H9 (cell line): ENCODE measurements at regions not wholly inside any gene's neighbourhood (a gene's known extent, or its start where the extent isn't known, plus 50 kb on each side); places are given as distances from the start of the nearest gene placed in this dataset.

Source experiments
- DNase-seq: peaks from one replicate; pipeline ENCODE4 v3.0.0-alpha.2; 2017
- H2AFZ ChIP-seq: one replicate; pipeline ENCODE4 v1.6.1; 2013; ENCODE audit warnings: mild to moderate bottlenecking, low read length, control low read depth, moderate library complexity
- H2AK5ac ChIP-seq: 2 replicates; pipeline ENCODE4 v1.6.1; 2013; ENCODE audit warnings: low read length, control low read depth, mixed read lengths; ENCODE audit not compliant: insufficient read length
- H2BK120ac ChIP-seq: one replicate; pipeline ENCODE4 v1.6.1; 2013; ENCODE audit warnings: low read depth, mild to moderate bottlenecking, low read length, control low read depth, inconsistent platforms; ENCODE audit not compliant: poor library complexity, severe bottlenecking
- H2BK12ac ChIP-seq: 2 replicates; pipeline ENCODE4 v1.6.1; 2013; ENCODE audit warnings: low read length, control low read depth, mixed read lengths, low read depth; ENCODE audit not compliant: insufficient read length
- H2BK15ac ChIP-seq: 2 replicates; pipeline ENCODE4 v1.6.1; 2013; ENCODE audit warnings: low read depth, low read length, control low read depth
- H2BK20ac ChIP-seq: one replicate; pipeline ENCODE4 v1.6.1; 2013; ENCODE audit warnings: low read depth, mild to moderate bottlenecking, low read length, control low read depth, inconsistent platforms; ENCODE audit not compliant: poor library complexity, severe bottlenecking
- H2BK5ac ChIP-seq: 2 replicates; pipeline ENCODE4 v1.6.1; 2013; ENCODE audit warnings: low read length, control low read depth, mixed read lengths; ENCODE audit not compliant: insufficient read length
- H3K14ac ChIP-seq: 2 replicates; pipeline ENCODE4 v1.6.1; 2013; ENCODE audit warnings: low read length, control low read depth; ENCODE audit not compliant: insufficient read depth
- H3K18ac ChIP-seq: 2 replicates; pipeline ENCODE4 v1.6.1; 2013; ENCODE audit warnings: low read depth, mild to moderate bottlenecking, mixed read lengths, low read length, control low read depth; ENCODE audit not compliant: insufficient read length
- H3K23ac ChIP-seq: 2 replicates; pipeline ENCODE4 v1.6.1; 2013; ENCODE audit warnings: low read length, control low read depth, mixed read lengths, low read depth; ENCODE audit not compliant: insufficient read length
- H3K23me2 ChIP-seq: 2 replicates; pipeline ENCODE4 v1.6.1; 2013; ENCODE audit warnings: low read depth, mild to moderate bottlenecking, mixed read lengths, low read length, control low read depth; ENCODE audit not compliant: insufficient read length, poor library complexity, severe bottlenecking
- H3K27ac ChIP-seq: 2 replicates; pipeline ENCODE4 v1.5.1; 2013; ENCODE audit warnings: low read length, control low read depth, mixed read lengths, low read depth; ENCODE audit not compliant: insufficient read length
- H3K27me3 ChIP-seq: 2 replicates; pipeline ENCODE4 v1.6.1; 2013; ENCODE audit warnings: low read length, control low read depth, inconsistent platforms; ENCODE audit not compliant: insufficient read depth
- H3K4ac ChIP-seq: 2 replicates; pipeline ENCODE4 v1.6.1; 2013; ENCODE audit warnings: low read depth, mild to moderate bottlenecking, control low read depth, inconsistent platforms, low read length, moderate library complexity
- H3K4me1 ChIP-seq: 2 replicates; pipeline ENCODE4 v1.6.1; 2013; ENCODE audit warnings: low read length, control low read depth, inconsistent platforms; ENCODE audit not compliant: insufficient read depth
- H3K4me2 ChIP-seq: 2 replicates; pipeline ENCODE4 v1.6.1; 2013; ENCODE audit warnings: low read length, control low read depth, mixed read lengths; ENCODE audit not compliant: insufficient read length, insufficient read depth
- H3K56ac ChIP-seq: 2 replicates; pipeline ENCODE4 v1.6.1; 2013; ENCODE audit warnings: low read depth, mild to moderate bottlenecking, mixed read lengths, low read length, control low read depth; ENCODE audit not compliant: insufficient read length
- H3K79me1 ChIP-seq: 2 replicates; pipeline ENCODE4 v1.6.1; 2013; ENCODE audit warnings: low read depth, mild to moderate bottlenecking, moderate library complexity, low read length, control low read depth, inconsistent platforms; ENCODE audit not compliant: insufficient read depth, poor library complexity, severe bottlenecking
- H3K79me2 ChIP-seq: 2 replicates; pipeline ENCODE4 v1.6.1; 2013; ENCODE audit warnings: low read length, control low read depth, inconsistent platforms; ENCODE audit not compliant: insufficient read depth
- H3K9ac ChIP-seq: 2 replicates; pipeline ENCODE4 v1.6.1; 2013; ENCODE audit warnings: low read length, control low read depth, mixed read lengths; ENCODE audit not compliant: insufficient read length; ENCODE audit errors: extremely low read depth
- H3K9me3 ChIP-seq: one replicate; pipeline ENCODE4 v1.6.1; 2013; ENCODE audit warnings: low read depth, low read length, inconsistent platforms; ENCODE audit not compliant: control insufficient read depth
- H3T11ph ChIP-seq: one replicate; pipeline ENCODE4 v1.6.1; 2013; ENCODE audit warnings: mild to moderate bottlenecking, low read length, control low read depth, inconsistent platforms
- H4K20me1 ChIP-seq: one replicate; pipeline ENCODE4 v1.6.1; 2013; ENCODE audit not compliant: control insufficient read depth, insufficient read length, insufficient read depth
- H4K5ac ChIP-seq: 2 replicates; pipeline ENCODE4 v1.6.1; 2013; ENCODE audit warnings: low read depth, mild to moderate bottlenecking, mixed read lengths, low read length, control low read depth; ENCODE audit not compliant: insufficient read length
- H4K8ac ChIP-seq: replicated peaks from 2 replicates; pipeline ENCODE4 v1.6.1; 2013; ENCODE audit warnings: low read length, control low read depth, mixed read lengths, low read depth; ENCODE audit not compliant: insufficient read length
- H4K91ac ChIP-seq: 2 replicates; pipeline ENCODE4 v1.6.1; 2013; ENCODE audit warnings: low read depth, mild to moderate bottlenecking, moderate library complexity, mixed read lengths, low read length, control low read depth; ENCODE audit not compliant: insufficient read length
- H3K27ac Mint-ChIP-seq, 3 experiments: 2 replicates in 2 of 3; 3 replicates in 1 of 3; pipeline ENCODE4 v1.8.0; 2020 to 2021; ENCODE audit warnings: mixed read lengths in 3 of 3, mild to moderate bottlenecking in 1 of 3, moderate library complexity in 1 of 3
- H3K27me3 Mint-ChIP-seq: 2 replicates; pipeline ENCODE4 v1.8.0; 2021; ENCODE audit warnings: low read depth, mild to moderate bottlenecking, moderate library complexity, mixed read lengths
- H3K36me3 Mint-ChIP-seq, 3 experiments: 2 replicates in 2 of 3; 3 replicates in 1 of 3; pipeline ENCODE4 v1.8.0; 2020 to 2021; ENCODE audit warnings: low read depth in 3 of 3, mixed read lengths in 3 of 3; ENCODE audit not compliant: insufficient read depth in 1 of 3
- H3K4me1 Mint-ChIP-seq, 2 experiments: 2 replicates each; pipeline ENCODE4 v1.8.0; 2020; ENCODE audit warnings: mixed read lengths in 2 of 2
- H3K4me3 Mint-ChIP-seq, 2 experiments: 2 replicates in 1 of 2; 3 replicates in 1 of 2; pipeline ENCODE4 v1.8.0; 2020 to 2021; ENCODE audit warnings: mild to moderate bottlenecking in 2 of 2, mixed read lengths in 2 of 2, moderate library complexity in 1 of 2
- H3K9me3 Mint-ChIP-seq, 2 experiments: 2 replicates in 1 of 2; 3 replicates in 1 of 2; pipeline ENCODE4 v1.8.0; 2020; ENCODE audit warnings: mild to moderate bottlenecking in 2 of 2, mixed read lengths in 2 of 2, moderate library complexity in 1 of 2
- WGBS: extraction: QIAGEN DNeasy Blood & Tissue Kit; methylation state at CpG from one replicate; pipeline ENCODE4 v1.1.7; 2013; ENCODE audit warnings: missing lambda C conversion rate, low lambda C conversion rate, mixed read lengths; ENCODE audit not compliant: insufficient read length; ENCODE audit errors: extremely low coverage; 5-methylcytosine and 5-hydroxymethylcytosine counted together
- TF ChIP-seq, protein P1 (sequence below): fragments of 200-600 bp; sonication (generic); conservative IDR thresholded peaks from 3 replicates; pipeline ENCODE4 v1.8.0; 2021; ENCODE audit warnings: antibody characterized with exemption, mild to moderate bottlenecking

- H3K27ac ChIP-seq, result no peak overlapping the region
- H3K4me1 Mint-ChIP-seq, result peaks cover 16 to 21% of the 10 kb centered on the region in 2 experiments
- H3K14ac ChIP-seq, result no peak overlapping the region
- no peak overlapping the region for H2BK5ac ChIP-seq
- no peaks in the 10 kb centered on the region; the same call in 1 of the 2 replicates for H3K4me1 ChIP-seq
- no peaks in the 10 kb centered on the region for H3K27me3 Mint-ChIP-seq
- no peaks in the 10 kb centered on the region for H3K23me2 ChIP-seq
- WGBS, result no CpG with 5 or more reads among the region's 1 CpG
- no peak overlapping the region for H3K27ac Mint-ChIP-seq
- H3K79me1 ChIP-seq, result no peaks in the 10 kb centered on the region
- no peak overlapping the region for H4K8ac ChIP-seq
- no peak overlapping the region for H3K18ac ChIP-seq
- TF ChIP-seq, protein P1, sequence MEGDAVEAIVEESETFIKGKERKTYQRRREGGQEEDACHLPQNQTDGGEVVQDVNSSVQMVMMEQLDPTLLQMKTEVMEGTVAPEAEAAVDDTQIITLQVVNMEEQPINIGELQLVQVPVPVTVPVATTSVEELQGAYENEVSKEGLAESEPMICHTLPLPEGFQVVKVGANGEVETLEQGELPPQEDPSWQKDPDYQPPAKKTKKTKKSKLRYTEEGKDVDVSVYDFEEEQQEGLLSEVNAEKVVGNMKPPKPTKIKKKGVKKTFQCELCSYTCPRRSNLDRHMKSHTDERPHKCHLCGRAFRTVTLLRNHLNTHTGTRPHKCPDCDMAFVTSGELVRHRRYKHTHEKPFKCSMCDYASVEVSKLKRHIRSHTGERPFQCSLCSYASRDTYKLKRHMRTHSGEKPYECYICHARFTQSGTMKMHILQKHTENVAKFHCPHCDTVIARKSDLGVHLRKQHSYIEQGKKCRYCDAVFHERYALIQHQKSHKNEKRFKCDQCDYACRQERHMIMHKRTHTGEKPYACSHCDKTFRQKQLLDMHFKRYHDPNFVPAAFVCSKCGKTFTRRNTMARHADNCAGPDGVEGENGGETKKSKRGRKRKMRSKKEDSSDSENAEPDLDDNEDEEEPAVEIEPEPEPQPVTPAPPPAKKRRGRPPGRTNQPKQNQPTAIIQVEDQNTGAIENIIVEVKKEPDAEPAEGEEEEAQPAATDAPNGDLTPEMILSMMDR, result no peak
- no peak overlapping the region for H2BK120ac ChIP-seq
- no peak overlapping the region for H3K23ac ChIP-seq
- no peak overlapping the region for H4K5ac ChIP-seq
- no peak for DNase-seq
- H3K79me2 ChIP-seq, result no peaks in the 10 kb centered on the region
- no peak overlapping the region for H2AK5ac ChIP-seq
- H3K4ac ChIP-seq, result no peak overlapping the region
- H4K20me1 ChIP-seq, result no peaks in the 10 kb centered on the region
- no peak overlapping the region for H2BK12ac ChIP-seq
- H3T11ph ChIP-seq, result no peak overlapping the region
- no peaks in the 10 kb centered on the region for H3K9me3 ChIP-seq
- no peak overlapping the region for H2BK15ac ChIP-seq
- H3K36me3 Mint-ChIP-seq, result no peaks in the 10 kb centered on the region
- no peak overlapping the region for H3K4me3 Mint-ChIP-seq
- no peak overlapping the region for H3K56ac ChIP-seq
- H4K91ac ChIP-seq, result no peak overlapping the region
- H3K9me3 Mint-ChIP-seq, result no peaks in the 10 kb centered on the region
- H2AFZ ChIP-seq, result no peak overlapping the region
- H2BK20ac ChIP-seq, result no peak overlapping the region
- H3K4me2 ChIP-seq, result no peak overlapping the region
- no peaks in the 10 kb centered on the region for H3K27me3 ChIP-seq
- H3K9ac ChIP-seq, result no peak overlapping the region
Measured at GRCh38 chr14:22382395-22382794, 206.6 kb downstream of the DAD1 start.
